ENCODE measurements at regions not wholly inside any gene's neighbourhood (a gene's known extent, or its start where the extent isn't known, plus 50 kb on each side); places are given as distances from the start of the nearest gene placed in this dataset.

DNA sequence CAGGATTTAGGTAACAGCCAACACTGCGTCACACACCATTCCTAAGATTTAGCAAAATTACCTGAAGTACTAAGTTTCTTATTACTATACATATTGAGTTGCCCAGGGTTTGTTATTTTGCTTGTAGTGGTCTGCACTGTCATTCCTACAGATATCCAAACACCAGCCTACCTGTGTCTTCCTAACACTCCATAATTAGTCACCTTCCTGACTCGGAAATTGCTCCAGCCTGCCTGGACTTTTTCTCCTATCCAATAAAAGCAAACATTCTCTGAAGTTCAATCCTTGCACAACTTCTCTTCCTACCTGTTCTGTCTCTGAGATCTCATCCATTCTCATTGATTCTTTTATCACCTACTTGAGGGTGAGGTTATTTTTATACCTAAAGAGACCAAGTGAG lies 243.9 kb downstream of the NR2F1-AS1 start:
- Histone ChIP-seq H3K36me3 (ENCODE audit: control insufficient read depth in 1 of 2, insufficient read depth in 2 of 2, low read length in 2 of 2) (no peaks in the 10 kb centered on the region), H3K4me3 (ENCODE audit: low read depth in 1 of 2, low read length in 2 of 2) (no peak overlapping the region), H3K9me3 (ENCODE audit: control insufficient read depth in 1 of 2, low read length in 2 of 2) (no peaks in the 10 kb centered on the region), H3K27ac (ENCODE audit: low read length) (no peak overlapping the region), H3K4me1 (ENCODE audit: control insufficient read depth in 1 of 2, insufficient read depth in 2 of 2, low read length in 2 of 2) (no peaks in the 10 kb centered on the region), H3K27me3 (ENCODE audit: low read depth, low read length) (no peaks in the 10 kb centered on the region)

DNA sequence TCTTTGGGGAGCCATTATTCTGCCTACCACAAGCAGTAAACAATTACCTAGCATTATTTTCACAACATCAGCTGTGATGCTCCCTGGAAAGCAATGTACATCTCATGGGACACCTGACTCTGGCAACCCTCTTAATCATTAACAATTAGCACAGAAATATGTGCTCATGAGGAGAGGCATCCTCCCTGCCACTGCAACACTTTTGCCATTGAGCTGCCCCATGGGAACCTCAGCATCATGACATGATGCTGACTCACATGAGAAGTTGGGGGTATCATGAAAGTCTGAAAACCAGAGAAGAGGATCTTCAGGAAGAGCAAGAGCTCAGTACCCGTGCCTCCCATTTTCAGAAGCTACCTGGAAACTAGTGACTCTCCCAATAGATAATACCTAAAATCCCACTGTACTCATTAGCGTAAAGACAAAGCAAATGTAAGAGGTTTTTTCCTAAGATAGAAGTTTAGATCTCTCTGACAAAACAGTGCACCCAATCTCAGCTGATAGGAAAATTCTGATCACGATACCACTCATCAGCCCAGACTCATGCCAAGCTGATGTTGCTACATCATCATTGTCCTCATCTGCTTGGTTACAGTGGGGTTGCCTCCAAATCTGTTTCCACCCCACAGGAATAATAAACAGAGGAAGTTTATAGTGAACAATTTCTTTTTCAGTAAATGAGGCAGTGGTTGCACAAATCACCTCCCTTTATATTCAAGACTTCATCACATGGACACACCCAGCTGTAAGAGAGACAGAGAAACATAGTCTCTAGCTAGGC lies 244.5 kb downstream of the NR2F1-AS1 start:
- no peaks in the 10 kb centered on the region for H3K36me3 ChIP-seq (ENCODE audit: control insufficient read depth in 1 of 2, insufficient read depth in 2 of 2, low read length in 2 of 2)
- H3K9me3 ChIP-seq (ENCODE audit: control insufficient read depth in 1 of 2, low read length in 2 of 2), result no peaks in the 10 kb centered on the region
- H3K4me3 ChIP-seq (ENCODE audit: low read depth in 1 of 2, low read length in 2 of 2), result no peak overlapping the region
- no peaks in the 10 kb centered on the region for H3K27me3 ChIP-seq (ENCODE audit: low read depth, low read length)
- H3K27ac ChIP-seq (ENCODE audit: low read length), result no peak overlapping the region
- H3K4me1 ChIP-seq (ENCODE audit: control insufficient read depth in 1 of 2, insufficient read depth in 2 of 2, low read length in 2 of 2), result no peaks in the 10 kb centered on the region

DNA sequence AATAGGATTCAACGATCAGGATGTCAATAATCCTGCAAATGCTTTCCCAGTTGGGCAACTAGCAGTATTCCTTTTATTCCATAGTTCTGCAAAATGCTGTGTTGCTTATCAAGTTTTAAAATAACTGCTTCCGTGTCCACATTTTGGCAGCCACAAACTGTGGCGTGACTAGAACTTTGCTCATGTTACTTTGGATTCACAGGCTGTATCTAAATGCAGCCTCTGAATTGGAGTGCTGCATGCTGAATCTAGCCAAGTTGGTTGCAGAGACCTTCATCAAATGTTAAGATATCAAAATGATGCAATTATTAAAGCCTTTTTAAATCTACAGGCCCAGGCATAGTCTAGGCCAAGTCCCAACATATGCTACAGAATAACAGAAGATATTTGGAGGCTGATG lies 249.2 kb downstream of the NR2F1-AS1 start:
- Histone ChIP-seq H3K27me3 (ENCODE audit: low read depth, low read length) (no peaks in the 10 kb centered on the region), H3K36me3 (ENCODE audit: control insufficient read depth in 1 of 2, insufficient read depth in 2 of 2, low read length in 2 of 2) (no peaks in the 10 kb centered on the region), H3K4me3 (ENCODE audit: low read depth in 1 of 2, low read length in 2 of 2) (no peak overlapping the region), H3K27ac (ENCODE audit: low read length) (no peak overlapping the region), H3K4me1 (ENCODE audit: control insufficient read depth in 1 of 2, insufficient read depth in 2 of 2, low read length in 2 of 2) (no peaks in the 10 kb centered on the region), H3K9me3 (ENCODE audit: control insufficient read depth in 1 of 2, low read length in 2 of 2) (no peaks in the 10 kb centered on the region)

DNA sequence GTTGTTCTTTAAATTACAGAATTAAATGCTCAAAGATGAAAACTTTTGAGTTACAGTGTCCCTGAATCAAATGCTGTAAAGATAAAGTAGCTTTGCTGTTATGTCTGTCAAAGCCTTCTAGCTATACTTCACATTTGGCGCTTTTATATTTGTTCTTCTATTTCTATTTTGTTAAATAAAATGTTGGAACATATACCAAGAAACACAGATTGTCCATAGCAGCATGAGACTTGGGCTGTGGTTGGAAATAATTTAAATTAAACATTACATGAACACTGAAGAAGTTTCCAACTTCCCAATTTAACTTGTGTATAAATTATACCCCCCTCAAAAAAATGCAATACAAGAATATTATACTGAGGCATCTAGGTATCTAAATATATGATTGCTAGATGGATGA lies 249.8 kb downstream of the NR2F1-AS1 start:
- Histone ChIP-seq H3K27ac (ENCODE audit: low read length) (no peak overlapping the region), H3K9me3 (ENCODE audit: control insufficient read depth in 1 of 2, low read length in 2 of 2) (no peaks in the 10 kb centered on the region), H3K4me1 (ENCODE audit: control insufficient read depth in 1 of 2, insufficient read depth in 2 of 2, low read length in 2 of 2) (no peaks in the 10 kb centered on the region), H3K4me3 (ENCODE audit: low read depth in 1 of 2, low read length in 2 of 2) (no peak overlapping the region), H3K27me3 (ENCODE audit: low read depth, low read length) (no peaks in the 10 kb centered on the region), H3K36me3 (ENCODE audit: control insufficient read depth in 1 of 2, insufficient read depth in 2 of 2, low read length in 2 of 2) (no peaks in the 10 kb centered on the region)

DNA sequence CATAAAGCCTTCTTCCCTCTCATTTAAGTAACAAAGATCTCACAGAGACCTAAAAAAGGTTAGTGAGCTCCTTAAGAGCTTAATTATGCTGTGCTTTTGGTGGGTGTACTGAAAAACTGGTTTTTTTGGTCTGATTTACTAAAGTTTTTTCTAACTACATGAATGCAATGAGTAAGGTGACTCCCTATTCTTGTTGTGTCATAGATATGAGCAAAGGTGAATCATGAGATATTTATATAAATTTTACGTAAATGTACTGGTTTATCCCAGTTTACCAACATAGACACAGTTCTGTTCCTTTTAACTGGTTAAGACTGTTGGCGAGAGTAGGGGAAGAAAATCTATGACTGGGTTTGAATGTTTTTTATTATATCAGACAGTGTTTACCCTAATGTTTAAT lies 250.5 kb downstream of the NR2F1-AS1 start:
- Histone ChIP-seq H3K4me3 (ENCODE audit: low read depth in 1 of 2, low read length in 2 of 2) (no peak overlapping the region), H3K27me3 (ENCODE audit: low read depth, low read length) (no peaks in the 10 kb centered on the region), H3K27ac (ENCODE audit: low read length) (no peak overlapping the region), H3K36me3 (ENCODE audit: control insufficient read depth in 1 of 2, insufficient read depth in 2 of 2, low read length in 2 of 2) (no peaks in the 10 kb centered on the region), H3K9me3 (ENCODE audit: control insufficient read depth in 1 of 2, low read length in 2 of 2) (no peaks in the 10 kb centered on the region), H3K4me1 (ENCODE audit: control insufficient read depth in 1 of 2, insufficient read depth in 2 of 2, low read length in 2 of 2) (no peaks in the 10 kb centered on the region)

DNA sequence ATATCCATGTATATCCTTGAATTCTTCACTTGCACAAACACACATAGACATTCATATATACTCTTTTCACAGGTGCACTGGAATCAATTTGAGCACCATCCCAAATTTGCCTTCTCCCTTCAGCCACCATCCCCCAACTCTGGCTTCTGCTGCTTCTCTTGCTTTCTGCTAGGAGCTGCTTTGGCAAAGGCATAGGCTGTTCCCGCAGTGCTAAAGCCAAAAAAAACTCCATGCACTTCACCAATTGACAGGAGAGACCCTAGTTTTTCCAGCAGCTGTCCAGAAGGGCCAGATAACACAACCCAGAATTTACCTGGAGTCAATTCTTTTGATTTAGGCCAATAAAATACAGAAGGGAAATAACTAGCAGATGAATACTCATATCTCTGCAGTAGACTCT lies 251.3 kb downstream of the NR2F1-AS1 start:
- Histone ChIP-seq H3K36me3 (ENCODE audit: control insufficient read depth in 1 of 2, insufficient read depth in 2 of 2, low read length in 2 of 2) (no peaks in the 10 kb centered on the region), H3K4me1 (ENCODE audit: control insufficient read depth in 1 of 2, insufficient read depth in 2 of 2, low read length in 2 of 2) (no peaks in the 10 kb centered on the region), H3K27me3 (ENCODE audit: low read depth, low read length) (no peaks in the 10 kb centered on the region), H3K27ac (ENCODE audit: low read length) (no peak overlapping the region), H3K4me3 (ENCODE audit: low read depth in 1 of 2, low read length in 2 of 2) (no peak overlapping the region), H3K9me3 (ENCODE audit: control insufficient read depth in 1 of 2, low read length in 2 of 2) (no peaks in the 10 kb centered on the region)

DNA sequence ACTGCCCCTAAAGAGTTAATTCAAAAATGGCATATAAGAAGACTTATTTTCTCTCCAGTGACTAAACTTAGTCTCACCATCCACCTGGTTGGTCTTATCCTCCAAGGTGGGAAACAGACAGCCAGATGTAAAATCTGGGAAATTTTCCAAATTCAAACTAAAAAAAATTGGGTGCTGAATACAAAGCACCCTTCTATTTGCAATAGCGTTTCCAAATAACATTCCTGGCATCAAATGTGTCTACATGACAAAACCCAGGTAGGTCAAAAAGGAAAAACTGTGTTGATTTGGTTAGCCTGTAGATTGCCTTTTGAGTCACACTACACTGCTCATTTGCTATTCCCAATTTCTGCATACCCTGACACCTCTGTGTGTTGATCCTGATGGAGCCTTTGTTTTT lies 252.2 kb downstream of the NR2F1-AS1 start:
- no peak overlapping the region for H3K27ac ChIP-seq (ENCODE audit: low read length)
- no peaks in the 10 kb centered on the region for H3K9me3 ChIP-seq (ENCODE audit: control insufficient read depth in 1 of 2, low read length in 2 of 2)
- no peak overlapping the region for H3K4me3 ChIP-seq (ENCODE audit: low read depth in 1 of 2, low read length in 2 of 2)
- no peaks in the 10 kb centered on the region for H3K27me3 ChIP-seq (ENCODE audit: low read depth, low read length)
- no peaks in the 10 kb centered on the region for H3K36me3 ChIP-seq (ENCODE audit: control insufficient read depth in 1 of 2, insufficient read depth in 2 of 2, low read length in 2 of 2)
- H3K4me1 ChIP-seq (ENCODE audit: control insufficient read depth in 1 of 2, insufficient read depth in 2 of 2, low read length in 2 of 2), result no peaks in the 10 kb centered on the region

DNA sequence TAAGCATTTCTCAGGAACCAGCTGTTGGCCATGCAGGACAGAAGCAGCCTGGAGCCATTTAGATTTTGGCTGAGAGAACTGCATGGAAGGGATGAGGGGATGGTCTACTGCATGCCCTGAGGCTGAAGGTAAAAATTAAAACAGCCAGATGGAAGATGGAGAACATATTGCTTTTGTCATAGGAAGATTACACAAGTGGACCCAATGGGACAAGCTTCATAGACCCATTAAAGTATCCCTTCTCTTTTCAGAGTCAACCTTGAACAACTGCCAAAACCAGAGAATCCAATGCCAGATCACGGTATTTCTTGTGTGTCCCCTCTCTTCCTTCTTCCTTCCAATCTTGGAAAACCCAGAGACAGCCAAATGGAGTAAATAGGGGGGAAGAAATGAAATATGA lies 253.4 kb downstream of the NR2F1-AS1 start:
- no peaks in the 10 kb centered on the region for H3K9me3 ChIP-seq (ENCODE audit: control insufficient read depth in 1 of 2, low read length in 2 of 2)
- no peaks in the 10 kb centered on the region for H3K36me3 ChIP-seq (ENCODE audit: control insufficient read depth in 1 of 2, insufficient read depth in 2 of 2, low read length in 2 of 2)
- H3K4me3 ChIP-seq (ENCODE audit: low read depth in 1 of 2, low read length in 2 of 2), result no peak overlapping the region
- H3K27me3 ChIP-seq (ENCODE audit: low read depth, low read length), result no peaks in the 10 kb centered on the region
- H3K4me1 ChIP-seq (ENCODE audit: control insufficient read depth in 1 of 2, insufficient read depth in 2 of 2, low read length in 2 of 2), result no peaks in the 10 kb centered on the region
- no peak overlapping the region for H3K27ac ChIP-seq (ENCODE audit: low read length)

DNA sequence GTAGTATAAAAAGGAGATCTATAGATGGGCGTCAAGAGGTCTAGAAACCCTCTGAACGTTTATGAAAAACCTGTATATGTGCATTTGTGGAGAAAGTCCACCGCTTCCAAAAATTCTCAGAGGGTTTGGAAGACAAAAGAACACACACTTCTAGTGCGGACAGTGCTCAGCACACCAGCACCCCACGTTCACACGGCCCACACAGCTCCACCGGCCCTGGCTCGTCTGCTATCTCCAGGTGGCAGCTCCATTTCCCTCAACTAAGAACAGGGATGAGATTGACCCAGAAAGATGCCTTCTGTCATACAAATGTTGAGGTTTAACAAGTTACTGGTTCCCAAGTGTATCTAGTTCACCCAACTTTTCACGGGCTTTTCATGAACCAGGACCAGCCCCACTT lies 255.1 kb downstream of the NR2F1-AS1 start:
- Histone ChIP-seq H3K4me3 (ENCODE audit: low read depth in 1 of 2, low read length in 2 of 2) (no peak overlapping the region), H3K27me3 (ENCODE audit: low read depth, low read length) (no peaks in the 10 kb centered on the region), H3K36me3 (ENCODE audit: control insufficient read depth in 1 of 2, insufficient read depth in 2 of 2, low read length in 2 of 2) (no peaks in the 10 kb centered on the region), H3K9me3 (ENCODE audit: control insufficient read depth in 1 of 2, low read length in 2 of 2) (no peaks in the 10 kb centered on the region), H3K27ac (ENCODE audit: low read length) (no peak overlapping the region), H3K4me1 (ENCODE audit: control insufficient read depth in 1 of 2, insufficient read depth in 2 of 2, low read length in 2 of 2) (no peaks in the 10 kb centered on the region)

DNA sequence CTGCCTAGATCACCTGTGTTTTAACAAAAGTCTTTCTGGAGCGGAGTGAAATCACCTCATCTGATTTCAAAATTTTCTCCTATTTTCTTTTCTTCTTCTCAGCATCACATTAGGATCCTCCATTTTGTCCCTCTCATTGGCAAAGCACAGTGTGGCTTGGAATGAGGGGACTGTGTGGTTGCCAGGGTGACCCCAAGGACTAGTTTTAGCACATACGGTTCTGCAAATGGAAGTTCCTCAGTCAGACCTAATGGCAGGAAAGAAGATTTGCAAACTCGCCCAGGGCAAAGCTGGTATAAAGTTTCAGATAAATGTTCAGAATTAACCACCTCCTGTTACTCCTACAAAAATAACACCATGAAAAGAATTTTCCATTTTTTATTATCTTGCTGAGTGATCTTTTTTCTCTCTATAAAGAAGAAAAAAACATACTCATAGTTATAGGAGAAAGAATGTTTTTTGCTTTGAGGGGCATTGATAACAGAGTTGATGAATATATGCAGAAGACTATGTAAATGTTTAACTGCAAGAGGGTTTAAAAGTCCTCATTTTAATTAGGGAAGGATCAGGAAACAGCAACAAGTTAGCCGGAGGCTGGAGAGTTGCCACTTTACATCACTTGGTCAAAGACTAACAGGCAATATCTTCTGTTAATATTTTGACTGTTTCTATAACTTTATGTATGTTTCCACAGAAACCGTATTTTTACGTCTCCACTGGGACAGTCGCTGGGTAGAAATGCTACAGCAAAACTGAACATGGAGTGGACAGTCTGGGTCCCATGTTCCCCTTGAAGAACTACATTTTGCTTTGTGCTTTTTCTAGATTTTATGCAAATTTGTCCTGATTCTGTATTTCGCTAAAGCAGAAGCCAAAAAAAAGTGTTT lies 257.8 kb downstream of the NR2F1-AS1 start:
- Histone ChIP-seq H3K27ac (ENCODE audit: low read length) (no peak overlapping the region), H3K36me3 (ENCODE audit: control insufficient read depth in 1 of 2, insufficient read depth in 2 of 2, low read length in 2 of 2) (no peaks in the 10 kb centered on the region), H3K27me3 (ENCODE audit: low read depth, low read length) (no peaks in the 10 kb centered on the region), H3K4me1 (ENCODE audit: control insufficient read depth in 1 of 2, insufficient read depth in 2 of 2, low read length in 2 of 2) (no peaks in the 10 kb centered on the region), H3K4me3 (ENCODE audit: low read depth in 1 of 2, low read length in 2 of 2) (no peak overlapping the region), H3K9me3 (ENCODE audit: control insufficient read depth in 1 of 2, low read length in 2 of 2) (no peaks in the 10 kb centered on the region)

DNA sequence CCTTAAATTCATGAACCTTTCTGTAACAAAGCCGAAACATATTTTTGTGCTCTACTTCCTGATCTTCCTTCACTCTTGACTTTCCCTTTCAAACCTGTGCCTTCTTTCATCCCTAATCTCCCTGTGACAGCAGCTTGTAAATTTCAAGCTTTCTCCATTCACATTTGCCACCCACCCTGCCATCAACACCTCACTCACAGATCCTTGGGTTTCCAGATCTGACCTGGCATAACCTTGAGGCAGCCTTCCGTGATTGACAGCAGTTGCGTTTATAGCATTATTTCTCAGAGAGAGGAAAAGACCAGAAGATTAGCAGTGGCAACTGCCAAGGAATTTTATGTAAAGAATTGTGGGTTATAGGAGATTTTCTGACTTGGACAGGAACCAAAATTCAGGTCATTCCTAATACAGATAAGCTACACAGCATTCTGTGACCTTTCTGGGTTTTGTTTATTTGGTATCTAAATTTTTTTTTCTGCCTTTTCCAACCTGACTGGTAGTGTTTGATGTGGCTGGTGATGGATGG lies 260.0 kb downstream of the NR2F1-AS1 start:
- Histone ChIP-seq H3K27ac (ENCODE audit: low read length) (no peak overlapping the region), H3K27me3 (ENCODE audit: low read depth, low read length) (no peaks in the 10 kb centered on the region), H3K4me3 (ENCODE audit: low read depth in 1 of 2, low read length in 2 of 2) (no peak overlapping the region), H3K4me1 (ENCODE audit: control insufficient read depth in 1 of 2, insufficient read depth in 2 of 2, low read length in 2 of 2) (no peaks in the 10 kb centered on the region), H3K9me3 (ENCODE audit: control insufficient read depth in 1 of 2, low read length in 2 of 2) (no peaks in the 10 kb centered on the region), H3K36me3 (ENCODE audit: control insufficient read depth in 1 of 2, insufficient read depth in 2 of 2, low read length in 2 of 2) (no peaks in the 10 kb centered on the region)
